RWPE1 (cell line): ENCODE measurements at regions not wholly inside any gene's neighbourhood (a gene's known extent, or its start where the extent isn't known, plus 50 kb on each side); places are given as distances from the start of the nearest gene placed in this dataset.

Experiments used
- CTCF ChIA-PET: fragments of 350-600 bp; sonication (Branson Sonifier 250); formaldehyde crosslinking; extraction: SDS; loops from one replicate; lab custom pipeline; 2021; lab: Yijun Ruan, JAX
- POLR2A ChIA-PET: fragments of 400-600 bp; formaldehyde crosslinking; extraction: SDS; loops from one replicate; lab custom pipeline; 2020; ENCODE audit warnings: antibody characterized with exemption; ENCODE audit not compliant: low non-redundant PET; lab: Yijun Ruan, JAX
- DNase-seq: peaks from one replicate; pipeline ENCODE4 v3.0.0; 2012; ENCODE audit warnings: low spot score
- H3K27ac ChIP-seq: fragments of 450-650 bp; 2 replicates; pipeline ENCODE4 v1.5.1; 2017
- TF ChIP-seq, protein P1 (sequence below): fragments of 450-650 bp; conservative IDR thresholded peaks from 2 replicates; pipeline ENCODE4 v1.5.1; 2017; ENCODE audit warnings: low read depth, mild to moderate bottlenecking

- no peak for DNase-seq
- TF ChIP-seq, protein P1, sequence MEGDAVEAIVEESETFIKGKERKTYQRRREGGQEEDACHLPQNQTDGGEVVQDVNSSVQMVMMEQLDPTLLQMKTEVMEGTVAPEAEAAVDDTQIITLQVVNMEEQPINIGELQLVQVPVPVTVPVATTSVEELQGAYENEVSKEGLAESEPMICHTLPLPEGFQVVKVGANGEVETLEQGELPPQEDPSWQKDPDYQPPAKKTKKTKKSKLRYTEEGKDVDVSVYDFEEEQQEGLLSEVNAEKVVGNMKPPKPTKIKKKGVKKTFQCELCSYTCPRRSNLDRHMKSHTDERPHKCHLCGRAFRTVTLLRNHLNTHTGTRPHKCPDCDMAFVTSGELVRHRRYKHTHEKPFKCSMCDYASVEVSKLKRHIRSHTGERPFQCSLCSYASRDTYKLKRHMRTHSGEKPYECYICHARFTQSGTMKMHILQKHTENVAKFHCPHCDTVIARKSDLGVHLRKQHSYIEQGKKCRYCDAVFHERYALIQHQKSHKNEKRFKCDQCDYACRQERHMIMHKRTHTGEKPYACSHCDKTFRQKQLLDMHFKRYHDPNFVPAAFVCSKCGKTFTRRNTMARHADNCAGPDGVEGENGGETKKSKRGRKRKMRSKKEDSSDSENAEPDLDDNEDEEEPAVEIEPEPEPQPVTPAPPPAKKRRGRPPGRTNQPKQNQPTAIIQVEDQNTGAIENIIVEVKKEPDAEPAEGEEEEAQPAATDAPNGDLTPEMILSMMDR: no peak
- ChIA-PET POLR2A (no interaction called here), CTCF (no interaction called here)
- H3K27ac ChIP-seq: no peak overlapping the region
These were observed 576.5 kb upstream of the BRINP1 start for GRCh38 chr9:119945686-119946085.

DNA sequence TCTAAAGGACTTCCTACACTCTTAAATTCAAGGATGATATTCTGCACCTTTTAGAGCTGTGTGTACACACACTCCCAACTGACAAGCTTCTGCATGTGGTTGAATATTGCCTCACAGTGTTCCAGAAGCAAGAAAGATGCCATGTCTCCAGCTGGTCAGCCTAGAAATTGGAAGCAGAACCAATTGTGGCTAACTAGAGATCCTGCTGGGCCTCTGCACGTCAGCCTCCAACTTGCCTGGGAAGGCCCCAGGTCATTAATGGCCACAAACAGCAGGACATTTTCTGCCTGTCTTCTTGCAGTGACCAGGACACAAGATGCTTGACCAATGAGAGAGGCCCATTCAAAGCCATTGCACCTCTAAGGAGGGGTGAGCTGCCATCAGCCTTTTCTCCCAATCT, 571.9 kb upstream of the BRINP1 start:
- POLR2A ChIA-PET: no interaction called here
- TF ChIP-seq, protein P1: no peak
- CTCF ChIA-PET: interaction anchor here (0.5 kb wide), 1 partner anchor 20 kb away, joined by 3 read pairs; no protein-coding TSS in a partner anchor

DNA sequence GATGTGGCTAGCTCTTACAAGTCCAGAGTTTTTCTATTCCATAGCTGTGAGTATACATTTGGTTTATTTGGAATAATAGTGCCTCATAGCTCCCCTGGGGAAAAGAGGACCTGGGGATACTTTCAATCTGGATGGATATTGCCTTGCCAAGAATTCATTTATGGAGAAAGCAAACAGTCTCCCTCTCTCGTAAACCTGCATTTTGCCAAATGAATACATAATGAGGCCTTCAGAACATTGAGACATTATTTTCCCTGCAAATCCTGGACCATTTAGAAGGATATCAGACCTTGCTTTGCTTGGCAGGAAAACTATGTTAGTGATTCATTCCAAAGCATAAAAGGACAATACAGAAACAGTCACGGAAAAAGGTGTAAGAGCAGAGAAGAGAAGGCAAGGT, 569.6 kb upstream of the BRINP1 start:
- TF ChIP-seq, protein P1: no peak
- H3K27ac ChIP-seq: no peak overlapping the region
- ChIA-PET POLR2A (no interaction called here), CTCF (no interaction called here)
- DNase-seq: no peak

More for the DNA sequence above, 571.9 kb upstream of the BRINP1 start:
- no peak overlapping the region for H3K27ac ChIP-seq
- DNase-seq: no peak

GRCh38 chr9:119934497-119934896, 565.3 kb upstream of the BRINP1 start:
- H3K27ac ChIP-seq: no peak overlapping the region
- ChIA-PET CTCF (interaction anchor here (0.7 to 1.1 kb wide), 2 partner anchors 16 to 415 kb away, joined by 3 to 4 read pairs; no protein-coding TSS in a partner anchor), POLR2A (no interaction called here)
- TF ChIP-seq, protein P1: no peak
- DNase-seq: no peak

- no peak overlapping the region for H3K27ac ChIP-seq
- TF ChIP-seq, protein P1: no peak
- DNase-seq: no peak
- ChIA-PET CTCF (no interaction called here), POLR2A (no interaction called here)
These were observed 564.0 kb upstream of the BRINP1 start for GRCh38 chr9:119933191-119933590.

GRCh38 chr9:119924736-119925135, 555.5 kb upstream of the BRINP1 start:
- CTCF ChIA-PET: no interaction called here
- no peak overlapping the region for H3K27ac ChIP-seq
- TF ChIP-seq, protein P1: no peak
- DNase-seq: no peak
- POLR2A ChIA-PET: no interaction called here
